Esophagus squamous epithelium (tissue), 5 donors: ENCODE measurements at regions not wholly inside any gene's neighbourhood (a gene's known extent, or its start where the extent isn't known, plus 50 kb on each side); places are given as distances from the start of the nearest gene placed in this dataset.
A peak's percentile ranks its signal among the peaks of the same experiment; 100 is the strongest.

Experiments used
- DNase-seq: peaks from one replicate; lab custom pipeline; 2025; lab: John Stamatoyannopoulos, UW
- H3K27ac ChIP-seq, 4 donors: fragments of 200-600 bp; sonication (generic); one replicate each; pipeline ENCODE4 v1.5.1; 2016 to 2019; ENCODE audit warnings: mild to moderate bottlenecking in 1 of 4
- H3K27me3 ChIP-seq, 4 donors: fragments of 200-600 bp; sonication (generic); 1 replicate in 3 of 4; 2 replicates in 1 of 4; pipeline versions ENCODE4 v1.5.1 to v1.6.0; 2017 to 2021; ENCODE audit warnings: antibody characterized with exemption in 1 of 4
- H3K36me3 ChIP-seq, 3 donors: fragments of 200-600 bp; sonication (generic); one replicate each; pipeline ENCODE4 v1.5.1; 2016 to 2019
- H3K4me1 ChIP-seq, 3 donors: fragments of 200-600 bp; sonication (generic); one replicate each; pipeline ENCODE4 v1.5.1; 2017 to 2019
- H3K4me3 ChIP-seq, 4 donors: fragments of 200-600 bp; sonication (generic); 1 replicate in 3 of 4; 2 replicates in 1 of 4; pipeline ENCODE4 v1.5.1; 2016 to 2019; ENCODE audit warnings: mild to moderate bottlenecking in 2 of 4, moderate library complexity in 1 of 4
- H3K9me3 ChIP-seq, 3 donors: fragments of 200-600 bp; sonication (generic); one replicate each; pipeline ENCODE4 v1.5.1; 2016 to 2019
- CTCF ChIP-seq, 6 experiments: fragments of 450-650 bp in 4 of 6; fragments of 200-600 bp in 2 of 6; sonication (generic) in 2 of 6; IDR thresholded peaks; one replicate each; pipeline ENCODE4 v1.5.1; 2016 to 2019; ENCODE audit warnings: antibody characterized with exemption in 6 of 6, mild to moderate bottlenecking in 4 of 6, moderate library complexity in 4 of 6
- POLR2A ChIP-seq, 4 donors: fragments of 450-650 bp; IDR thresholded peaks; one replicate each; pipeline ENCODE4 v1.6.1; 2017; ENCODE audit warnings: antibody characterized with exemption in 4 of 4, mild to moderate bottlenecking in 4 of 4, moderate library complexity in 3 of 4
- WGBS, 2 donors: methylation state at CpG; one replicate each; pipeline ENCODE4 v1.1.5; 2018; 5-methylcytosine and 5-hydroxymethylcytosine counted together
- intact Hi-C: fragments of 100-400 bp; cut with DNase I; formaldehyde crosslinking; loops from one replicate; pipeline ENCODE4 v1.15.0; 2022
- donor health status: DM: yes; HTN: yes; CAD: no.

GRCh38 chr14:28496364-28496763 is 270.2 kb upstream of the FOXG1 start:
- Histone ChIP-seq H3K9me3 (no peaks in the 10 kb centered on the region), H3K4me1 (peaks cover 0 to 3% (median 3%) of the 10 kb centered on the region in 3 donors), H3K27ac (no peak overlapping the region), H3K27me3 (no peaks in the 10 kb centered on the region), H3K36me3 (no peaks in the 10 kb centered on the region), H3K4me3 (no peak overlapping the region)
- intact Hi-C loops: no loop called here
- TF ChIP-seq POLR2A (IDR thresholded peaks at IDR 0.05) (no peak), CTCF (IDR thresholded peaks at IDR 0.05) (no peak)
- 59 to 80% methylated on average over 2 of the region's 2 CpGs for WGBS, 2 donors
- DNase-seq: no peak

- no peak for TF ChIP-seq CTCF (IDR thresholded peaks at IDR 0.05)
- TF ChIP-seq POLR2A (IDR thresholded peaks at IDR 0.05): no peak
Observed at GRCh38 chr14:28502517-28502916, 264.1 kb upstream of the FOXG1 start.

GRCh38 chr14:28515571-28515970 is 251.0 kb upstream of the FOXG1 start:
- H3K27me3 ChIP-seq: no peaks in the 10 kb centered on the region
- H3K4me3 ChIP-seq: no peak overlapping the region
- peak overlapping the region in 3 of 4 donors; percentile 9 to 37 (median 27) for H3K27ac ChIP-seq
- no peak for DNase-seq
- H3K9me3 ChIP-seq: no peaks in the 10 kb centered on the region
- intact Hi-C loops: no loop called here
- no peak for TF ChIP-seq POLR2A (IDR thresholded peaks at IDR 0.05)
- no peak for TF ChIP-seq CTCF (IDR thresholded peaks at IDR 0.05)
- H3K4me1 ChIP-seq: no peaks in the 10 kb centered on the region
- WGBS, 2 donors: 23 to 51% methylated on average over 2 of the region's 3 CpGs
- H3K36me3 ChIP-seq: no peaks in the 10 kb centered on the region

More at GRCh38 chr14:28502517-28502916, 264.1 kb upstream of the FOXG1 start:
- 69% methylated on average over 3 of the region's 3 CpGs for WGBS, 2 donors
- no peaks in the 10 kb centered on the region for H3K9me3 ChIP-seq
- H3K4me1 ChIP-seq: no peaks in the 10 kb centered on the region
- no peak overlapping the region for H3K4me3 ChIP-seq
- no peaks in the 10 kb centered on the region for H3K27me3 ChIP-seq
- no peak for DNase-seq
- no peaks in the 10 kb centered on the region for H3K36me3 ChIP-seq
- no peak overlapping the region for H3K27ac ChIP-seq
- intact Hi-C loops: no loop called here

GRCh38 chr14:28536889-28537288 is 229.7 kb upstream of the FOXG1 start:
- 41 to 93% methylated on average over 4 to 5 of the region's 5 CpGs for WGBS, 2 donors
- Histone ChIP-seq H3K27ac (no peak overlapping the region), H3K4me1 (peaks cover 0 to 9% (median 0%) of the 10 kb centered on the region in 3 donors), H3K4me3 (no peak overlapping the region), H3K27me3 (no peaks in the 10 kb centered on the region), H3K9me3 (peaks cover 0 to 11% (median 0%) of the 10 kb centered on the region in 3 donors), H3K36me3 (no peaks in the 10 kb centered on the region)
- no peak for TF ChIP-seq CTCF (IDR thresholded peaks at IDR 0.05)
- no peak for TF ChIP-seq POLR2A (IDR thresholded peaks at IDR 0.05)
- intact Hi-C loops: no loop called here
- no peak for DNase-seq

- no peak overlapping the region for H3K27ac ChIP-seq
- no peaks in the 10 kb centered on the region for H3K27me3 ChIP-seq
- WGBS, 2 donors: 50 to 66% methylated on average over 2 of the region's 2 CpGs
- peaks cover 0 to 11% (median 0%) of the 10 kb centered on the region in 3 donors for H3K9me3 ChIP-seq
- H3K4me1 ChIP-seq: peaks cover 0 to 9% (median 0%) of the 10 kb centered on the region in 3 donors
- TF ChIP-seq POLR2A (IDR thresholded peaks at IDR 0.05) (no peak), CTCF (IDR thresholded peaks at IDR 0.05) (no peak)
- intact Hi-C loops: no loop called here
- no peak overlapping the region for H3K4me3 ChIP-seq
- no peak for DNase-seq
- H3K36me3 ChIP-seq: no peaks in the 10 kb centered on the region
Observed at GRCh38 chr14:28542040-28542439, 224.5 kb upstream of the FOXG1 start.
